Smooth muscle cell of the brain vasculature (primary cell): ENCODE measurements at regions not wholly inside any gene's neighbourhood (a gene's known extent, or its start where the extent isn't known, plus 50 kb on each side); places are given as distances from the start of the nearest gene placed in this dataset.
"Not testable (repeated sequence)": the region's sequence is repeated elsewhere in the genome, so short reads cannot be mapped to it uniquely, and the experiment has no call there.

Experiments used
- DNase-seq: peaks from one replicate; pipeline ENCODE4 v3.0.0-alpha.2; 2012; ENCODE audit warnings: low read depth, low spot score

DNA sequence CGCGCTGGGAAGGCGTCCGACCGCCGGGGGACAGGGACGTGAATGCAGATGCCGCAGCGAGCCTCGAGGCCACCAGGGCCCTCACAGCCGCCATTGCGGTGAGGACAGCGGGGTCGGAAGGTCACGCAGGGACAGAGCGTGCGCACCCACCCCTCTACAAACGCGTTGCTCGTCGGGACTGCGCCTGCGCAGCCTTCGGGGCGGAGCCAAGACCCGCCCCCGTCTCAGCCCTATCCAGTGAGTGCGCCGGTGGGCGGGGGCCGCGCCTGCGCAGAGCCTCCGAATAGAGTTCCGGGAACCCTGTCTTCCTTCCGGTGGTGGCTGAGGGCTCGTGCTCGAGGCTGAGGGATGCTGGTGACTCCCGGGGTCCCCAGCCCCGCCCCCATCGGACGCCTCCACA lies 5393.1 kb upstream of the TPTE start:
- DNase-seq = peak; percentile 41

DNA sequence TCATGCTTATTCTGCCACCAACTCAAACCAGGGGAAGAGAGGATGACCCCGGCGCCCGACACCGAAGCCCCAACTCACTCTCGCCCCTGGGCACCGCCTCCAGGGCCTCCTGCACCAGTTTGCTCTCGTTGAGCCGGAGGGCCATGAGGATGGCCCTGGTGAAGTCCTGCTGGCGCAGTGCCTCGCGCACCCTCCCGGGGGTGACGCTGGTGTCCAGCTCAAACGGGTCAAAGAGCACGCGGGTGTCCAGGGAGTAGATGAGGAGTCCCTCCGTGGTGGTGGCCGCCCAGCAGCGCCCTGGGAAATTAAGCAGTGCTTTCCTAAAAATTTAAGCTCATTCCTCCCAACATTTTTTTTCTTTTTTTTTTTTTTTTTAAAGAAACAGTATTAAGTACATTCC lies 5387.6 kb upstream of the TPTE start:
- DNase-seq = not testable (repeated sequence)

DNA sequence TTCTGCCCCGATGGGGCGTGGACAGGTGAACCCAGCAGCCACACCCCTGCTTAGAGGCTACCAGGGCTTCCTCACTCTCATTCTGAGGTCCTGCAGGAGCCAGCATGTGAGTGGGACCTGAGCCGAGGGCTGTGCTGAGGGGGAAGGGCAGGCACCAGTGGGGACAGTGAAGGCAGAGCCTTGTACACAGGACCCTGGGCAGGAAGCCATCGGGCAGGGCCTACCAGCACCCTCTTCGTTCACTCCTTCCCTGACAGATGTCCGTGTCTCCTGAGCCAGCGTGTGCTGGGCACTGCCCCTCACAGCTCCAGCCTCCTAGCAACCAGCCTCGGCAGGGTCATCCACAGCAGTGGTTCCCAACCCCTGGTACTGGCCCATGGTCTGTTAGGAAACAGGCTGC lies 5385.0 kb upstream of the TPTE start:
- DNase-seq = not testable (repeated sequence)

DNA sequence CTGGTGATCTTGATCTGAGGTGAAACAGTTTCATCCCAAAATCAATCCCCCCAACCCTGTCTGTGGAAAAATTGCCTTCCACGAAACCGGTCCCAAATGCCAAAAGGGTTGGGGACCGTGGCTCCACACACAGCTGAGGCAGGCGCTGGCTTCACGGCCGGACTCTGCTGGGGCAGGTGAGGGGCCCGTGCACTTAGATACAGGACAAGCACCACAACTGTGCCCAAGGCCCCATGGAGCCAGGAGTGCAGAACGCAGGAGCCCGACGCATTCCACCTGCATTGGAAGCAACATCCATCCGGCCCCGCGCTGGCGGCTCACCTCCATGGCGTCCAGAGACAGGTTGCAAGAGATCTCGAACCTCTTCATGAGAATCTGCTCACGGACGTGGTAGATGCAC lies 5384.4 kb upstream of the TPTE start:
- not testable (repeated sequence) for DNase-seq

DNA sequence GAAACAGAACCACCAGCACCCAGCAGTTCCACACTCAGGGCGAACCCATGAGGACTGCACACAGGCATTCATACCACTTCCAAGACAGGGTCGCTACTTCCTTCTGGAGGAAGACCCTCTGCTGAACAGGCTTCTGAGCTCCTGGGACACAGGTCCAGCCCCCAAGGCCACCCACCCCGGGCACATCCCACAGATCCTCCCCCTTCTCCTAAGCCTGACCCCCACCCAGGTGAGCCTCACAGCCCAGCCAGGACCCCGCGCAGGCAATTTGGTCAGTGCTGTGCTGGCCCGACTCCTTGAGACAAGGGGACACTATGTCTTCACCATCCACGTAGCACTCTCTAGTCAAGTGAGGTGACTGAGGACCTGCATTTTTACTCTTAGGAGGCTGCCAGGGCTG lies 5382.7 kb upstream of the TPTE start:
- DNase-seq = not testable (repeated sequence)

DNA sequence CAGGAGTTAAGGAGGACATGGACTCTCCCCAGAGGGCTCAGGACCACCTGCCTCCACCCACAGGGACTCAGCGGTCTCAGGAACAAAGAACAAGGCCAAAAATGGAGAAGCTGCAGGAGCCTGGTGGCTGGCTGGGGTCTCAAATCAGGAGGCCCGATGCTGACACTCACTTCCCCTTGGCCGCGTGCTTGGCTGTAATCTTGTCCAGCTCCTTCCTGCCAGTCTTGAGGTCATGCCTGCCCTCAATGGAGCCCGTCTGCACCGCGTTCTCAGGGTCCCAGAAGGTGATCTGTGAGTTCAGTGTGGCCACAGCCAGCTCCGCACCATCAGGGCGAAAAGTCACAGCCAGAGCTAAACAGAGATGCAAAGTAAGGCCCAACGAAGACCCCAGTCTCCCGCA lies 5381.9 kb upstream of the TPTE start:
- DNase-seq = not testable (repeated sequence)

DNA sequence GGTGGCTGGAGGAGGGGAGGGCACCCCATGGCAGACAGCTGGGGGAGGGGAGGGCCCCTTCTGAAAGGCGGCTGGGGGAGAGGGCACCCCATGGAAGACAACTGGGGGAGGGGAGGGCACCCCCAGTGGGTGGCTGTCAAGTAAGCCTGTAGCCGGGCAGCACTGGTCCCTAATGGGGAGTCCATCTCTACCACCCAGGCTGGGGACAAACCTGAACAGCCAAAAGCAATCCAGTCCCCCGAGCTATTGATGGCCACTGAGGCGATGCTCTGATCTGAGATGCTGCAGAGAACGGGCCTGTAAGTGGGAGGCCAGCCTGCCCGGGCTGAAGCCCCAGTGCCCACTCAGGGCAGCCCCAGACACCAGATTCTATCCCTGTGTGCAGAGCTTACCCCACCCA lies 5378.4 kb upstream of the TPTE start:
- not testable (repeated sequence) for DNase-seq

DNA sequence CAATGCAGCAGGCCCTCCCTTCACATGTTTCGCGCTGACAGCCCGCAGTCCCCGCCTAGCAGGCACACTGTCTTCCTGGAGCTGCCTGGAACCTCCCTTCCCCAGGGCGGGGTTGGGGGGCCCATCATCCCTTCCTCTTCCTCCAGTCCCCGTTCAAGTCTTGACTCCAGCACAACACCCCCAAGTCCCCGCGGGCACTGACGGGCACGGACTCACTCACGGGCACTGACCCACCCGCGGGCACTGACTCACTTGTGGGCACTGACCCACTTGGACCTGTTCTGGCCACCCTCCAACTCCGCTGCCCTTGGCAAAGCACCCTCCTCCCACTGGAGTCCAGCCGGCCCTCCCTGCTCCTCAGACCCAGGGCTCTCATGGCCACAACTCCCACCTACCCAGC lies 5376.7 kb upstream of the TPTE start:
- DNase-seq = not testable (repeated sequence)

DNA sequence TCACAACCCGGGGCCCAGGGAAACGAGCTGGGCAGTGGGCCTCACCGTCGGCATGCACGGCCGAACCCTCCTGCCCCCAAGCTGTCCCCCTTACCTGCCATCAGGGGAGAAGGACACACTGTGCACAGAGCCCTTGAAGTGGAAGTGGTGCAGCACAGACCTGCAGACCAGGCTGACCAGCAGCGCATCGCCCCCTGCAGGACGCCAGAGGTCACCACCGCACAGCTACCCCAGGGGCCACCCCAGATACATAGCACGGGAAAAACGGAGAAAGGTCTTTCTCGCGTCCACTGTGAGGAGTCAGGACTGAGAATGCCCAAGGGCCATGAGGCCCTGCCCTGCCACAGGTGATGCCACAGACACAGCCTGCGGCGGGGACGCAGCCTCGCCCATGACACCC lies 5373.7 kb upstream of the TPTE start:
- DNase-seq = not testable (repeated sequence)

DNA sequence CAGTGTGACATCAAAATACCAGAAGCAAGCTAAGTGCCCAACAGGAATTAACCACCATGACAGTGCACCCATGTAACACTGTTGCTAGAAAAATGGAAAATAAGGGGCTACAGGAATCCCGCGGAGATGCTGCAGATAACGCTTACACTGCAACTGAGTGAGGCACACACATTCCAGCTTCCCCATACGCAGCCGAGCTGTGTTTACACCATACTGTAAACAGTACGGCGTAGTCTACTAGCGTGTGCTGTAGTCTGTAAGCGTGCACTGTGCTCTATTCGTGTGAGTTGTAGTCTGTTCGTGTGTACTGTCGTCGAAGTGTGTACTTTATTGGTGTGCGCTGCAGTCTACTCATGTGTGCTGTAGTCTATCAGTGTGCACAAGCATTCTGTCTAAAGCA lies 5372.2 kb upstream of the TPTE start:
- DNase-seq = not testable (repeated sequence)

DNA sequence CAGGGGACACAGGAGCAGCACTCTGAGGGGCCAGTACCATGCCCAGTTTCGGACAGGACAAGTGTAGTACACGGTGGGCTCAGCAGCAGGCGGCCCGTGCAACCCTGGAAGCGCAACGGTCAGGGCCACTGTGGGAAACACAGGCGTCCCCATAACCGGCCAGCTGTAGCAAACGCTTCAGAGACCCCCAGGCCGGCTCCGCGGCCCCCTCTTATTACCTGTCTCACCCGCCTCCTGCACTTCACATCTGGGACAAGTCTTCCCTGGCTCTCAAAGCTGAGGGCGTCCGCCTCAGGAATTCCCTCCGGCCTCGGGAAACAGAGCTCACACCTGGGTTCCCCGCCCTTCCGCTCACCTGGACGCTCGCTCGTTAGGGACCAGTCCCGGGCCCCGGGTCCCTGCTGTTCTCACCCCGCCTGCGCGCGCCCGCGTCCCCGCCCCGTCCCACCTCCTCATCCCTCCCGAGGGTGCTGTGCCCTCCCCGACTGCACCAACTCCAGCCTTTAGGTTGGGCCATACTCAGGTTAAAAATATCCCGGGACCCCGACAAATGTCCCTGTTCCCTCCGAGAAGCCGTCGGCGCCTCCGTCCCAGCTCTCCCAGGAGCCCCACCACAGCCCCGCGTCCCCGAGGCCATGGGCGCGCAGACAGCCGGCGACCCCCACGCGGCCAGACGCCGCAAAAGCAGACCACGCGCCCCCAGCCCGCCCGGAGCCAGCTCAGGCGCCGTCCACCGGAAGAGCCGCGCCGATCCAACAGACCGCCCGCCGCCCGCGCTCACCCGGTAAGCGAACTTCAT lies 5367.3 kb upstream of the TPTE start:
- not testable (repeated sequence) for DNase-seq

DNA sequence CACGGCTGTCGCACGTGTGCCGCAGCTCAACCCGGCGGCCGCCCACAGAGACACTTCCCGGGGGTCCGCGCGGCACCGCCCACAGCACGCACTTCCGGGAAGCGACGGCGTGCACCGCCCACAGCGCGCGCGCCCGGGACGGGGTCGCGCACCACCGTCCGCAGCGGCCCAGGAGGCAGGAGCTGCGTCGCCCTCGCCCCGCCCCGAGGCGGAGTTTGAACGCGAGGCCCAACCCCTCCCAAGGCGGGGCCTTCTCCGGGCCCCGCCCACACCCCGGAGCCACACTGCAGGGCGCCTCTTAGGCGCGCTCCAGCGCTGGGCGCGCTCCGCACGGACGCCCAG lies 5366.8 kb upstream of the TPTE start:
- peak; percentile 26 for DNase-seq

DNA sequence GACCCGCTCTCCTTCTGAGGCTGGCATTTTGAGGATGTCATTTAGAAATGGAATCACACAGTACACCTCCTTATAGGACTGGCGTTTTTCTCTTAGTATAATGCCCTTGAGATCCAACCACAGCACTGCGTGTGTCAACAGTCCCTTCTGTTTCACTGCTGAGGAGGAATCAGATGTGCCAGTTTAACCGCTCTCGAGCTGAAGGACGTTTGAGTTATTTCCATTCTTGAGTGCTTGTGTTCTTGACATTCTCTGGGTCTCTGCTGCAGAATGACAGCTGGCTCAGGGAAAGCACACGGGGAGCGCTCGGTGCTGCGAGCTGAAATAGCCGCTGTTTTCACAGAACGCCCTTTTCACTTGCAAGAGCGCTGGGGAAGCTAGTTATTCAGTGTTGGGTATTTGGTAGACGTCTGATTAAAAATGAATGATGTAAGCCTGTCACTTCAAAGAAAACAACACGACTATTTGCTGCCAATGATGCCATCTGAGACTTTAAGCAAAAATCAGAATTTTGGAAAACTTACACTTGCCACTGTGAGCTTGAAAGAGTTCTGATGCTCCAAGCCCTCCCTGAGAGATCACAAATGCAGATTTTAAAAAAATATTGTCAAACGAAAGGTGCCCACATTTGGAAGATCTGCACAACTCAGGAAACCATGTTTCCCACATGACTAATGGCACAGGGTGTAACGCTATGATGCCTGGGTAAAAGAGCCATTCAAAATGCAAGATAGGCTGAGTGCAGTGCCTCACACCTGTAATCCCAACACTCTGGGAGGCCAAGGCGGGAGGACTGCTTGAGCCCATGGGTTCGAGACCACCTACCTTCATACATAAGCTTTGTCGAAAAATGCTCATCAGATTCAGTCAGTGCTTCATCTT lies 5358.4 kb upstream of the TPTE start:
- not testable (repeated sequence) for DNase-seq

DNA sequence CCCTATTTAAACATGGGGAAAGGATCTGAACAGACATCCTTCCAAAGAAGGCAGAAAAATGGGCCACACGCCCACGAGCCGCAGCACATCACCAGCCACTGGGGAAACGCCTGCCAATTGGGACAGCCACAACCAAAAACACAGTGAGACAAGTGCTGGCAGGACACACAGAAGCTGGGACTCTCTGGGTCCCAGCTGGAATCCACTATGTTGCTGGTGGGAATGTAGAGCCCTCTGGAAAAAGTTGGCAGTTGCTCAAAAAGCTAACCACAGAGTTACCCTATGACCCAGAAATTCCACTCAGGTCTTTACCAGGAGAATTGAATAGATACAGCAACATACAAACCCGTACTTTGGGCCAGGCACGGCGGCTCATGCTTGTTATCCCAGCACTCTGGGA lies 5355.6 kb upstream of the TPTE start:
- DNase-seq = not testable (repeated sequence)
